ENCODE measurements at regions not wholly inside any gene's neighbourhood (a gene's known extent, or its start where the extent isn't known, plus 50 kb on each side); places are given as distances from the start of the nearest gene placed in this dataset.

- TF ChIP-seq EZH2 (IDR thresholded peaks at IDR 0.05; ENCODE audit: low read depth, low read length, severe bottlenecking) (no peak), YY1 (IDR thresholded peaks at IDR 0.05; ENCODE audit: low read depth, low read length) (no peak), CTCF (IDR thresholded peaks at IDR 0.05; ENCODE audit: control extremely low read depth in 1 of 3, insufficient read depth in 1 of 3, low read depth in 1 of 3, low read length in 3 of 3) (no peak), RAD21 (IDR thresholded peaks at IDR 0.05 in 1 of 2, conservative IDR thresholded peaks at IDR 0.05 in 1 of 2; ENCODE audit: low read depth in 2 of 2, low read length in 2 of 2) (no peak), MAX (IDR thresholded peaks at IDR 0.05) (no peak), EP300 (IDR thresholded peaks at IDR 0.05; ENCODE audit: borderline replicate concordance in 1 of 2, low read depth in 2 of 2, low read length in 2 of 2) (no peak), EGR1 (IDR thresholded peaks at IDR 0.05; ENCODE audit: borderline replicate concordance, low read depth, low read length) (no peak), ZNF274 (IDR thresholded peaks at IDR 0.05; ENCODE audit: borderline replicate concordance, extremely low read depth, low read length) (no peak), POLR2A (IDR thresholded peaks at IDR 0.05; ENCODE audit: control extremely low read depth in 1 of 2, low read depth in 2 of 2, low read length in 2 of 2) (no peak), SP2 (IDR thresholded peaks at IDR 0.05; ENCODE audit: low read length) (no peak), RFX5 (IDR thresholded peaks at IDR 0.05; ENCODE audit: borderline replicate concordance, low read depth, low read length) (no peak), SP1 (IDR thresholded peaks at IDR 0.05; ENCODE audit: low read depth, low read length) (no peak)
Measured at GRCh38 chr5:38714240-38714639, 131.6 kb upstream of the OSMR start.

Data from H1 (cell line).